ENCODE measurements at regions not wholly inside any gene's neighbourhood (a gene's known extent, or its start where the extent isn't known, plus 50 kb on each side); places are given as distances from the start of the nearest gene placed in this dataset.
"Not testable (repeated sequence)": the region's sequence is repeated elsewhere in the genome, so short reads cannot be mapped to it uniquely, and the experiment has no call there.

DNA sequence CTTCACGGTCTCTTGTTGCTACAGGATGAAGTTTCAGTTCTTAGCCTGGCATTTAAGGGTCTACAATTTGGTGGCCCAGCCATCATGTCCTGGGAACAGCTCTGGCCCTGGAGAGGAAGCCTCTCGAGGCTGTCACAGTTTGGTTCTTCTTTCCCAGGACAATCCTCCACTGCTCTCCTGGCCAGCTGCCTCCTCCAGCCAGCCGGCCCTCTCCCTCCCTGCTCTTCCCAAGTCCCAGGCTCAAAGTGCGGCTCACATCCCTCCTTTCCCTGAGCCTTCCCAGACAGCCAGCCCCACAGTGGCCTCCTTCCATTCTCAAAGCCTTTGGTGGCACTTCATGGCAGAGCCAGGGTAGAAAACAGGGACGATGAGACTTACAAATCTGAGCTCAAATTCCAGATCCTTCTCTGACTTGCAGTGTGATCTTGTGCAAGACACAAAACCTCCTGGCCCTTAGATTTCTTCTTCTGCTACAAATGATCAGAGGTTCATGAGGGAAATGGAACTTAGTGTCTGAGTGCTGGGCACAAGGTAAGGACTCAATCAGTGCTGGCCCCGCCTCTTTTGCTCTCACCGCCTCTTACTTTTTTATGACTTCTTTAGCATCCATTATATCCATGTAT is 223.8 kb upstream of the ECI2 start:
- no peak for DNase-seq
- peak overlapping the region; percentile 16 for H3K4me3 ChIP-seq

GRCh38 chr6:4358414-4359107 is 223.2 kb upstream of the ECI2 start:
- Histone ChIP-seq H3K27me3 (ENCODE audit: low read depth) (no peaks in the 10 kb centered on the region), H3K36me3 (no peaks in the 10 kb centered on the region), H3K4me1 (peaks cover 24% of the 10 kb centered on the region), H3K9me3 (replicated peaks) (no peaks in the 10 kb centered on the region), H3K4me3 (peak overlapping the region; percentile 16), H3K27ac (replicated peaks) (peak overlapping the region; percentile 94)
- intact Hi-C loops (cut with micrococcal nuclease), result no loop called here
- peak; percentile 88 for DNase-seq
- TF ChIP-seq CTCF (IDR thresholded peaks at IDR 0.05; ENCODE audit: borderline replicate concordance), result no peak

More for the DNA sequence above, 223.8 kb upstream of the ECI2 start:
- H3K27me3 ChIP-seq (ENCODE audit: low read depth), result no peaks in the 10 kb centered on the region
- peak overlapping the region; percentile 94 for H3K27ac ChIP-seq (replicated peaks)
- H3K4me1 ChIP-seq, result peaks cover 24% of the 10 kb centered on the region
- TF ChIP-seq CTCF (IDR thresholded peaks at IDR 0.05; ENCODE audit: borderline replicate concordance), result no peak
- no peaks in the 10 kb centered on the region for H3K36me3 ChIP-seq
- intact Hi-C loops (cut with micrococcal nuclease), result no loop called here
- H3K9me3 ChIP-seq (replicated peaks), result no peaks in the 10 kb centered on the region

DNA sequence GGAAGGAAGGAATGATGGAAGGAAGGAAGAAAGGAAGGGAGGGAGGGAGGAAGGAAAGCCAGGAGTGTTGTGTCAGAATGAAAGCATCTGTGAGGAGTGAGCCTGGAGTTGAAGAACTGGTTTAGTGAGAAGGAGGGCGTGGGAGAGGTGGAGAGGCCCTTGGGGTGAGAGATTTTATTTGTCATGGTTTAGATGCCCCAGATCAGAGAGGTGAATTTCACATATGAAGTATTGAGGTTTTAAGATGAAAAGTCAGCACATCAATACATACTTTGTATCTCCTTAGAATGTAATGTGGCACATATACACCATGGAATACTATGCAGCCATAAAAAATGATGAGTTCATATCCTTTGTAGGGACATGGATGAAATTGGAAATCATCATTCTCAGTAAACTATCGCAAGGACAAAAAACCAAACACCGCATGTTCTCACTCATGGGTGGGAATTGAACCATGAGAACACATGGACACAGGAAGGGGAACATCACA is 222.3 kb upstream of the ECI2 start:
- H3K27ac ChIP-seq (replicated peaks), result peak overlapping the region; percentile 94
- H3K27me3 ChIP-seq (ENCODE audit: low read depth); DNase-seq; H3K9me3 ChIP-seq (replicated peaks); H3K4me3 ChIP-seq; intact Hi-C loops (cut with micrococcal nuclease); H3K36me3 ChIP-seq: not testable (repeated sequence)
- peaks cover 26% of the 10 kb centered on the region for H3K4me1 ChIP-seq

DNA sequence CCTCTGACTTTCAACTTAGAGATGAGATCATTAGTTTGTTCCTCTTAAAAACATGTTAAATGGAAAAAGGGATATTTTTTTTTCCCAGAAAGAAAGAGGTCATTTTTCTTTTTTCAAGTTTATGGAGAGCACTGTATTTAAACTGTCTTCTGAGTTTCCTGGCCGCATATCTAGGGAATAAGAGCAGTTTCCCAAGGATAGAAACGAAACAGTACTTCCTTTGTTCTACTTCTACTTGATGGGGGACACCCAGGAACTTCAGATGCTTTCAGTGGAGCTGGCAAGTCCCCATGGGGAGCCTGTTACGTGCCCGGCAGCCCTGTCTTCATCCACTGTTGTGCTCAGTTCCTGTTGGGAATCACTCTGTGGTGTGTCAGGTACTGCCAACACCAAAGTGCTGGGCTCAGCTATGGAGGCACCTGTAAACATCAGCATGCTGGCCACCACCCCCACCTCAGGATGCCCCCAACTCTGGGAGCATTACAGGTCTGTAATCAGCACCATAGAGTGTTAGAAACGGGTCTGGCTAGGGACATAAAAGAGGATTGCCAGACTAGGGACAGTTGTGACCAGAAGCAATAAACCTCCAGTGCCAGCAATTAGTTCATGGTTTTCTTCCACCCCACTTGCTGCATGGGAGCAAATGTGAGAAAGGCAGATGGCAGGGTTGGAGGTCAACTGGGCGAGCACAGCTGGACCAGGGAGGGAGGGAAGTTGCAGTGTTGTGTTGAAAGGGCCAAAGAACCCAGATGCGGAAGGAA is 221.7 kb upstream of the ECI2 start:
- no peak for TF ChIP-seq CTCF (IDR thresholded peaks at IDR 0.05; ENCODE audit: borderline replicate concordance)
- Histone ChIP-seq H3K27ac (replicated peaks) (peak overlapping the region; percentile 94), H3K4me3 (no peak overlapping the region), H3K4me1 (peaks cover 32% of the 10 kb centered on the region), H3K36me3 (no peaks in the 10 kb centered on the region), H3K27me3 (ENCODE audit: low read depth) (no peaks in the 10 kb centered on the region), H3K9me3 (replicated peaks) (no peaks in the 10 kb centered on the region)
- intact Hi-C loops (cut with micrococcal nuclease), result no loop called here
- DNase-seq, result no peak

- Histone ChIP-seq H3K27me3 (ENCODE audit: low read depth) (no peaks in the 10 kb centered on the region), H3K27ac (replicated peaks) (no peak overlapping the region), H3K36me3 (no peaks in the 10 kb centered on the region), H3K4me1 (peaks cover 50% of the 10 kb centered on the region), H3K4me3 (no peak overlapping the region), H3K9me3 (replicated peaks) (no peaks in the 10 kb centered on the region)
- no peak for TF ChIP-seq CTCF (IDR thresholded peaks at IDR 0.05; ENCODE audit: borderline replicate concordance)
- intact Hi-C loops (cut with micrococcal nuclease), result no loop called here
- no peak for DNase-seq
Measured at GRCh38 chr6:4355241-4355640, 219.9 kb upstream of the ECI2 start.
